Hepatocyte (in vitro differentiated cells): ENCODE measurements at regions not wholly inside any gene's neighbourhood (a gene's known extent, or its start where the extent isn't known, plus 50 kb on each side); places are given as distances from the start of the nearest gene placed in this dataset.

Experiments used
- EZH2phosphoT487 ChIP-seq: fragments of 200-600 bp; sonication (generic); IDR thresholded peaks from one replicate; pipeline ENCODE4 v1.6.1; 2018; ENCODE audit warnings: antibody characterized with exemption, mild to moderate bottlenecking, low read depth, moderate library complexity; ENCODE audit not compliant: unreplicated experiment, severe bottlenecking
- TF ChIP-seq, protein P1 (sequence below): fragments of 200-600 bp; sonication (generic); IDR thresholded peaks from 2 replicates; pipeline ENCODE4 v1.5.1; 2016; ENCODE audit warnings: antibody characterized with exemption, mild to moderate bottlenecking; ENCODE audit not compliant: poor library complexity

DNA sequence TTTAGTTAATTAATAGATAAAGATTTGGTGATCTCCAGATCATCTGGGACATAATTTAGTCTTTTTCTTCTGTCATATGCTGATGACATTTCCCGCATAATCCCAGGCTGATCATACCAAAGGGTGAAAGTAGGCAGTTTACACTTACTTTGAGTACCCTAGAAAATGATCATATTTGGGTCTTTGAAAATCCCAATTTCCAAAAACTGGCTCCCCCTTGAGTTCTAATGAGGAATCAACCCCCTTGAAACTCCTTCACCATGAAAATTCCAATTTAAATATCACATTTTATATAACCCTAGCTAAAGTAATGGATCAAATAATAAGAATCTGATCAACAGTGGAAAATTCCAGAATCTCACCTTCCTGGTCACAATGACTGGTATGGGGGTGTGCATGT lies 223.4 kb downstream of the NAF1 start:
- TF ChIP-seq, protein P1, sequence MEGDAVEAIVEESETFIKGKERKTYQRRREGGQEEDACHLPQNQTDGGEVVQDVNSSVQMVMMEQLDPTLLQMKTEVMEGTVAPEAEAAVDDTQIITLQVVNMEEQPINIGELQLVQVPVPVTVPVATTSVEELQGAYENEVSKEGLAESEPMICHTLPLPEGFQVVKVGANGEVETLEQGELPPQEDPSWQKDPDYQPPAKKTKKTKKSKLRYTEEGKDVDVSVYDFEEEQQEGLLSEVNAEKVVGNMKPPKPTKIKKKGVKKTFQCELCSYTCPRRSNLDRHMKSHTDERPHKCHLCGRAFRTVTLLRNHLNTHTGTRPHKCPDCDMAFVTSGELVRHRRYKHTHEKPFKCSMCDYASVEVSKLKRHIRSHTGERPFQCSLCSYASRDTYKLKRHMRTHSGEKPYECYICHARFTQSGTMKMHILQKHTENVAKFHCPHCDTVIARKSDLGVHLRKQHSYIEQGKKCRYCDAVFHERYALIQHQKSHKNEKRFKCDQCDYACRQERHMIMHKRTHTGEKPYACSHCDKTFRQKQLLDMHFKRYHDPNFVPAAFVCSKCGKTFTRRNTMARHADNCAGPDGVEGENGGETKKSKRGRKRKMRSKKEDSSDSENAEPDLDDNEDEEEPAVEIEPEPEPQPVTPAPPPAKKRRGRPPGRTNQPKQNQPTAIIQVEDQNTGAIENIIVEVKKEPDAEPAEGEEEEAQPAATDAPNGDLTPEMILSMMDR: no peak
- TF ChIP-seq EZH2phosphoT487: no peak
